ENCODE measurements at regions not wholly inside any gene's neighbourhood (a gene's known extent, or its start where the extent isn't known, plus 50 kb on each side); places are given as distances from the start of the nearest gene placed in this dataset.

GRCh38 chr2:83003555-83003954, 1455.5 kb downstream of the SUCLG1 start:
- Histone ChIP-seq H3K36me3 (no peaks in the 10 kb centered on the region), H3K4me1 (no peaks in the 10 kb centered on the region), H3K9me3 (no peaks in the 10 kb centered on the region), H3K4me3 (no peak overlapping the region), H3K27ac (no peak overlapping the region), H3K27me3 (no peaks in the 10 kb centered on the region)
- WGBS: 86% methylated on average over 2 of the region's 2 CpGs
- TF ChIP-seq POLR2AphosphoS5 (IDR thresholded peaks at IDR 0.05) (no peak), EP300 (IDR thresholded peaks at IDR 0.05) (no peak), POLR2A (IDR thresholded peaks at IDR 0.05) (no peak), CTCF (IDR thresholded peaks at IDR 0.05) (no peak)
- no peak for DNase-seq (ENCODE audit: low spot score in 2 of 2)

- H3K27me3 ChIP-seq: no peaks in the 10 kb centered on the region
- H3K27ac ChIP-seq: no peak overlapping the region
- H3K9me3 ChIP-seq: no peaks in the 10 kb centered on the region
- TF ChIP-seq POLR2AphosphoS5 (IDR thresholded peaks at IDR 0.05): no peak
- DNase-seq (ENCODE audit: low spot score in 2 of 2): no peak
- H3K4me3 ChIP-seq: no peak overlapping the region
- 67% methylated on average over 2 of the region's 2 CpGs for WGBS
- no peaks in the 10 kb centered on the region for H3K4me1 ChIP-seq
- H3K36me3 ChIP-seq: no peaks in the 10 kb centered on the region
Measured at GRCh38 chr2:83002706-83003105, 1456.4 kb downstream of the SUCLG1 start.

GRCh38 chr2:82998781-82999180, 1460.3 kb downstream of the SUCLG1 start:
- TF ChIP-seq POLR2AphosphoS5 (IDR thresholded peaks at IDR 0.05): no peak
- no peak for TF ChIP-seq POLR2A (IDR thresholded peaks at IDR 0.05)
- no peak for TF ChIP-seq EP300 (IDR thresholded peaks at IDR 0.05)
- no peak for TF ChIP-seq CTCF (IDR thresholded peaks at IDR 0.05)
- Histone ChIP-seq H3K4me3 (no peak overlapping the region), H3K9me3 (no peaks in the 10 kb centered on the region), H3K27me3 (no peaks in the 10 kb centered on the region), H3K36me3 (no peaks in the 10 kb centered on the region), H3K4me1 (no peaks in the 10 kb centered on the region), H3K27ac (no peak overlapping the region)
- no peak for DNase-seq (ENCODE audit: low spot score in 2 of 2)
- WGBS: 59% methylated on average over 2 of the region's 2 CpGs

- DNase-seq (ENCODE audit: low spot score in 2 of 2): no peak
- Histone ChIP-seq H3K4me1 (no peaks in the 10 kb centered on the region), H3K27ac (no peak overlapping the region), H3K27me3 (no peaks in the 10 kb centered on the region), H3K36me3 (no peaks in the 10 kb centered on the region), H3K4me3 (no peak overlapping the region), H3K9me3 (no peaks in the 10 kb centered on the region)
- no peak for TF ChIP-seq CTCF (IDR thresholded peaks at IDR 0.05)
- no peak for TF ChIP-seq POLR2AphosphoS5 (IDR thresholded peaks at IDR 0.05)
- TF ChIP-seq EP300 (IDR thresholded peaks at IDR 0.05): no peak
- TF ChIP-seq POLR2A (IDR thresholded peaks at IDR 0.05): no peak
- 77% methylated on average over 3 of the region's 3 CpGs for WGBS
Measured at GRCh38 chr2:82996217-82996616, 1462.9 kb downstream of the SUCLG1 start.

GRCh38 chr2:82994151-82994550, 1464.9 kb downstream of the SUCLG1 start:
- DNase-seq (ENCODE audit: low spot score in 2 of 2): no peak
- Histone ChIP-seq H3K4me3 (no peak overlapping the region), H3K27me3 (no peaks in the 10 kb centered on the region), H3K36me3 (no peaks in the 10 kb centered on the region), H3K27ac (no peak overlapping the region), H3K4me1 (no peaks in the 10 kb centered on the region), H3K9me3 (no peaks in the 10 kb centered on the region)
- TF ChIP-seq CTCF (IDR thresholded peaks at IDR 0.05) (no peak), EP300 (IDR thresholded peaks at IDR 0.05) (no peak), POLR2AphosphoS5 (IDR thresholded peaks at IDR 0.05) (no peak), POLR2A (IDR thresholded peaks at IDR 0.05) (no peak)
- WGBS: 62% methylated on average over 2 of the region's 2 CpGs

GRCh38 chr2:82993609-82994008, 1465.5 kb downstream of the SUCLG1 start:
- Histone ChIP-seq H3K9me3 (no peaks in the 10 kb centered on the region), H3K4me1 (no peaks in the 10 kb centered on the region), H3K27ac (no peak overlapping the region), H3K27me3 (no peaks in the 10 kb centered on the region), H3K4me3 (no peak overlapping the region), H3K36me3 (no peaks in the 10 kb centered on the region)
- DNase-seq (ENCODE audit: low spot score in 2 of 2): no peak
- TF ChIP-seq POLR2A (IDR thresholded peaks at IDR 0.05): no peak
- no peak for TF ChIP-seq CTCF (IDR thresholded peaks at IDR 0.05)
- TF ChIP-seq POLR2AphosphoS5 (IDR thresholded peaks at IDR 0.05): no peak
- TF ChIP-seq EP300 (IDR thresholded peaks at IDR 0.05): no peak
- 49% methylated on average over 2 of the region's 2 CpGs for WGBS
